ENCODE measurements at regions not wholly inside any gene's neighbourhood (a gene's known extent, or its start where the extent isn't known, plus 50 kb on each side); places are given as distances from the start of the nearest gene placed in this dataset.
A peak's percentile ranks its signal among the peaks of the same experiment; 100 is the strongest.

- peak; percentile 97 for TF ChIP-seq CTCF (IDR thresholded peaks at IDR 0.05; ENCODE audit: insufficient read depth, low read depth, low read length, missing control alignments)
- H3K4me3 ChIP-seq (ENCODE audit: low read depth, low read length) = peak overlapping the region; percentile 54
- peak; percentile 93 for DNase-seq (ENCODE audit: low read depth)
Measured at GRCh38 chr4:38319456-38320342, 344.3 kb upstream of the KLF3 start.

GRCh38 chr4:38320343-38320695 is 343.7 kb upstream of the KLF3 start:
- no peak overlapping the region for H3K4me3 ChIP-seq (ENCODE audit: low read depth, low read length)
- no peak for DNase-seq (ENCODE audit: low read depth)
- no peak for TF ChIP-seq CTCF (IDR thresholded peaks at IDR 0.05; ENCODE audit: insufficient read depth, low read depth, low read length, missing control alignments)

- TF ChIP-seq CTCF (IDR thresholded peaks at IDR 0.05; ENCODE audit: insufficient read depth, low read depth, low read length, missing control alignments) = no peak
- peak; percentile 34 for DNase-seq (ENCODE audit: low read depth)
- H3K4me3 ChIP-seq (ENCODE audit: low read depth, low read length) = no peak overlapping the region
Measured at GRCh38 chr4:38320833-38321232, 343.2 kb upstream of the KLF3 start.

GRCh38 chr4:38322714-38323113 is 341.3 kb upstream of the KLF3 start:
- no peak for TF ChIP-seq CTCF (IDR thresholded peaks at IDR 0.05; ENCODE audit: insufficient read depth, low read depth, low read length, missing control alignments)
- no peak for DNase-seq (ENCODE audit: low read depth)
- no peak overlapping the region for H3K4me3 ChIP-seq (ENCODE audit: low read depth, low read length)

GRCh38 chr4:38323141-38323641 is 340.8 kb upstream of the KLF3 start:
- H3K4me3 ChIP-seq (ENCODE audit: low read depth, low read length) = no peak overlapping the region
- TF ChIP-seq CTCF (IDR thresholded peaks at IDR 0.05; ENCODE audit: insufficient read depth, low read depth, low read length, missing control alignments) = no peak
- DNase-seq (ENCODE audit: low read depth) = peak; percentile 31

- no peak for DNase-seq (ENCODE audit: low read depth)
- no peak overlapping the region for H3K4me3 ChIP-seq (ENCODE audit: low read depth, low read length)
- no peak for TF ChIP-seq CTCF (IDR thresholded peaks at IDR 0.05; ENCODE audit: insufficient read depth, low read depth, low read length, missing control alignments)
Measured at GRCh38 chr4:38324861-38325628, 339.0 kb upstream of the KLF3 start.
